ENCODE measurements at regions not wholly inside any gene's neighbourhood (a gene's known extent, or its start where the extent isn't known, plus 50 kb on each side); places are given as distances from the start of the nearest gene placed in this dataset.

DNA sequence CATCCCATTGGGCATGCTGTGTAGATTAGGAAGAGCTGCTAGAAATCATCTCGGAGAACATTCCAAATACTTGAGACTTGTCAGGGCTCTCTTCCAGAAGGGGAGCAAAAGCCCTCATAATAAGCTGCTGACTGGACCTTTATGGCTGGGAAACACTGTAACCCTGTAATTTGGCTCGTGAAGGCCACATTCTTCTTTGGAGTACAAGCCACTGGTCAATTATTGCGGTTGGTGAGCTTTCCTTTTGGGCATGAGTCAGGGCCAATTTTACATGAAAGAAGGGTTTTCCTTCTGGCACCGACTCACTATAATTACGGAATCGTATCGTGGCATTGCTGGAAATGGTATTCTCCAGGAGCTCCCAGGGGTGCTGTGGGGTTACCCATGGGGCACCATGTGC lies 434.5 kb upstream of the RGMA start:
- TF ChIP-seq GATA2 (IDR thresholded peaks at IDR 0.05; ENCODE audit: low read depth, low read length) (no peak), GATA3 (IDR thresholded peaks at IDR 0.05; ENCODE audit: low read depth, low read length) (no peak)

All from SH-SY5Y (cell line).